GM04503 (cell line): ENCODE measurements at regions not wholly inside any gene's neighbourhood (a gene's known extent, or its start where the extent isn't known, plus 50 kb on each side); places are given as distances from the start of the nearest gene placed in this dataset.

ENCODE experiments used
- DNase-seq: peaks from one replicate; pipeline ENCODE4 v3.0.0-alpha.2; 2012; ENCODE audit warnings: low read depth

DNA sequence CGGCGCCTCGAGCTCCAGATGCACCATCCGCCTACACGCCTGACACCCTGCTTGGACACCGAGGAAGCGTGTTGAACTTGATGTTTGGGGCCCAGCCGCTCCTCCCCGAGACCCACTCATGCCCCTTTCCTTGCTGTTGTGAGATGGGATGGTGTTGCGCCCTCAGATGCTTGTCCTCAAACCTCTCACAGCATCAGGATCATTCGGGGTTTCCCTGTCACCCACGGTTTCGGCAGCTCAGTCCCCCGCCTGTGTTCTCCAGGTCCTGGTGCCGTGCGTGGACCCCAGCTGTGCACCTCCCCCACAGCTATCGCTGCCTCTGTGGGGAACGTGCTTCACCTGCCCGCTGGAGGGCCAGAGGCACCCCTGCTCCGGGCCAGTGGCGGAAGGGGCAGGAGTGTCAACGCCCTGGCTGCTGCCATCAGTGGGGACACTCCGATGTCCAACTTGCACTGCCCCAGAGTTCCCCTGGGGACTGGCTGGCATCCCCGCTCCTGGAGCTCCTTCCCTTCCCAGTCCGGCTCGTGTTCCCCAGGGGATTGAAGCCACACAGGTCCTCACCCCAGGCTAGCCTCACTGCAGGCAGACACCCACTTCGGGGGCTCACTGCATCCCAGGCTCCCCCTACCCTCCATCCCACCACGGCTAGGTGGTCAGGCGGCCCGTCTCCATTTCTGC is 82.3 kb upstream of the ADRA2C start:
- no peak for DNase-seq

- no peak for DNase-seq
Measured at GRCh38 chr4:3683077-3683743, 83.0 kb upstream of the ADRA2C start.

- DNase-seq = no peak
Measured at GRCh38 chr4:3682236-3683076, 83.7 kb upstream of the ADRA2C start.

GRCh38 chr4:3681191-3681590 is 85.0 kb upstream of the ADRA2C start:
- DNase-seq = no peak

DNA sequence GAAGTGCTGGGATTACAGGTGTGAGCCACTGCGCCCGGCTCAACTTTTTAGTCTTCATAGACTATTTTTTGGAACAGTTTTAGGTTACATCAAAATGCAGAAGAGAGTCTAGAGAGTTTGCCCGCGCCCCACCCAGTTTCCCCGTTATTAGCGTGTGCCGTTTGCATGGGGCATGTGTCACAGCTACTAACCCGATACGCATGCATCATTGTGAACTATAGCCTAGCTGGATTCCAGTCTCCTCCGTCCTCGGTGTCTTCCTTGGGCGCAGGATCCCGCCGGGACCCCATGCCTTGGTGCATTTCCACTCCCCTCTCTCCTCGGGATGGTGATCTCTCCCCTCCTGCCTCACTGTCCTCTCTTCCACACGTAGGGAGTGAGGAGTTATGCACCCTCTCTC is 85.5 kb upstream of the ADRA2C start:
- no peak for DNase-seq

DNA sequence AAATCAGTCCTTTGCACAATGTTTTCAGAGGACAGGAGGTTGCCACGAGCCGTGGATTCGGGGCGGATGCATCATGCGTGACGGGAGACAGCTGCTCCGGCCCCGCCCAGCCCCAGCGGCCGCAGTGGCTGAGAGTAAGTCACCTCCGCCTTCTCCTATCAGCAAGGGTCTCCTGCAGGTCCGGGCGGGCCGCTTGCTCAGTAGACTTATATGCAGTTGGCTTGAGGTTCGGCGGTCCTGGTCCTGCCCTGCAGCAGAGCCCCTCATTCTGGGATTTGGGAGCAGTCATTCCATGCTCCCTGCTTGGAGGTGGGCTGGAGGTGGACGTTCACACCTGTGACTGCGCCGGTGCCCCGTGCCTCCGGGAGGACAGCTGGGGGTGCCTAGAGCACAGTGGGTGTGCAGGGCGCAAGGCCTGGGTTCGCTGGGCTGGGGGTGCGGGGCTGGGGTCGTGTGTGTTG is 86.3 kb upstream of the ADRA2C start:
- no peak for DNase-seq

DNA sequence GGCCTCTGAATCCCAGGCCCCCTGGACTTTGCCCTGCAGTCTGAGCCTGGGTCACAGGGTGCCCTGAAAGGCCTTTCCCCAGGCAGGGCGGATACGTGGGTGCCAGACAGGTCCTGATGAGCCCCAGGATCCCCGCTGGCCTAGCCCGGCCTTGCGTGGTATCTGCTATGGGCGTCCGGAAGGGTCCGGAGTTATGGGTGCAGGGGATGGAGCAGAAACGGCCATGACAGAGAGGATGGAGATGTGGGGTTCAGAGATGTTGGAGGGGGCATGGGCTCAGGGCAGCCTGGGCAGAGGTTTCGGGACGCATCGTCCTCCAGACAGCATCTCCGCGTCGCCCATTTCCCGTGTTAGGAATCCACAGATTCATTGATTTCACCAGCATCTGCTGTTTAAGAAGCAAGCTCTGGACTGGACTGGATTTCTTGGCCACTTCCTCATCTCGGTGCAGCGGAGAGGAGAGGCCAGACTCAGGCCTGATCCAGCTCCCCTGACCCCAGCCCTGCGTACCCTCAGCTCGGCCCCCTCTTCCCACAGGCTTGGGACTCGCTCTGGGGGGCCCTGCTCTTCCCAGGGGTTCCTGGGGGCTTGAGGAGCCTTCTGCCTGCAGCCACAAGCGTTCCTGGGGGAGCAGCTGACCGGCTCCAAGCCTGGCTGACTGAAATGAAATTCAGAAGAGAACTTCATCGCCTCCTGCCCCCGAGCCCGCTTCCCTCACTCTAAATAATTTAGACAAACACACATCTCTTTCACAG is 86.9 kb upstream of the ADRA2C start:
- no peak for DNase-seq

- DNase-seq = no peak
Measured at GRCh38 chr4:3677748-3678070, 88.5 kb upstream of the ADRA2C start.

- DNase-seq = no peak
Measured at GRCh38 chr4:3676907-3677747, 89.1 kb upstream of the ADRA2C start.

DNA sequence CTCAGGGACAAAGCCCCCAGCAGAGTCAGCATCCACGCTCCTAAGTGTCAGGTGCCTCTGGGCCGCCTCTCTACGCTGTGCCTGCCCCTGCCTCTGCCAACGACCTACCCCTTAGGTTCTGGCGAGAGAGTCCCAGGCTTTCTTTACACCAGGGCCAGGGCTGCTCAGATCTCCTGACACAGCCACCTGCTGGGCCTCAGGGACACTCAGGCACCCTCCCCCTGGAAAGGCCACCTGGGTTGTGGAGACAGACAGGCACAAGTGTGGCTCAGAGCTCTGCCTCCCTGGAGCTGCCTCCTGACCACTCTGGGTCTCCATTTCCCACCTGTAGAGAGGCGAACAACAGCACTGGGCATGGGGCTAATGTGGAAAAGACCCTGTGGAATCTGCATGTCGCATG is 90.0 kb upstream of the ADRA2C start:
- no peak for DNase-seq

DNA sequence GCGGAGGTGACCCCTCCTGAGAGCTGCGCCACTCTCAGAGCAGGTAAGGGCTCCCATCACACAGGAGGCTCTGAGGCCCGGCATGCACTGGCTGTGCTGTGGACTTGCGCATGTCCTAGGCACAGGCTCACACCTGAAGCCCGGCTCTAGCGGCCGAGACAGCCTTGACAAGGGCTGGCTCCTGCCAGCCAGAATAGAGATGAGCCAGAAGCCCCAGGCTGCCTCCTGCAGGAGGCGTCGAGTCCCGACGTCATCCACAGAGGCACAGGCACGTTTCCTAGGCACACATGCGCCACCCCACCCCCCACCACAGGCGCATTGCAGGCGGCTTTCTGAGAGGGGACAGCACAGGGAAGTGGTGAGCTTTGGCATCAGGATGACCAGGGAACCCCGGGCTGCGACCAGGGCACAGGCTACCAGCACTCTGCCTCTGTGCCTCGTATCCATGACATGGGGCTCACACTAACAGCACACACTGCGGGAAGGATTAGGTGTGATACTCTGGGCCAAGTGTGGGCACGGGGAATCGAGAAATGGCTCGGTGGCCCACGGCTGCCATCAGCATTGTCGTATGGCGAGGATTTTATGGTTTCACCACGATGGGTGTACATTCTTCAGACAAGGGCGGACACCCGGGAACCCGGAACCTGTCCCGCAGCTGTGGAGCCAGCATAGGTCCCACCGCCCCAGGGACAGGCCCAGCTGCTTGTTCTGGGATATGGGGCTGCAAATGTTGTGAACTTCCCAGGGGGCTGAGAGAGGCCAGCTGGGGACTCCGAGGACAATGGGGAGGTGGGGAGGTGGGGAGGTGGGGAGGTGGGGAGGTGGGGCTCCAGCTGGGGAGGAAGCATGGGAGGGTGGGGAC is 90.7 kb upstream of the ADRA2C start:
- DNase-seq = no peak

DNA sequence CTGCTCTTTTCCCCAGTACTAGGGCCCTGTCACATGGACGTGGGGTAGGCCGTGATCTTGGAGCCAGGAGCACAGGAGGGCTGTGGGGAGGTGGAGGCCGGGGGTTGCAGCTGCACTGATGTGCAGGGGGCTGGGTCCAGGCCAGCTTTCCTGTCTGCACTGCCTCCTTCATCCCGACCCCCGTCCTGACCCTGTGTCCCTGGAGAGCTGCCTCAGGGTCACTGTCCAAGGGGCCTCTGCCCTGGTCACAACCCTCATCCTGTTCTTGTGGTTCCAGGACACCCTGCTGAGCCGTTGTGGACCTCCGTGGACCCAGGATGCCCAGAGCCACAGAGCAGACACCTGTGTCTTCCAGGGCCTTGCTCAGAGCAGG is 91.7 kb upstream of the ADRA2C start:
- DNase-seq = no peak

- DNase-seq = no peak
Measured at GRCh38 chr4:3673716-3674478, 92.3 kb upstream of the ADRA2C start.

- no peak for DNase-seq
Measured at GRCh38 chr4:3673176-3673575, 93.0 kb upstream of the ADRA2C start.

DNA sequence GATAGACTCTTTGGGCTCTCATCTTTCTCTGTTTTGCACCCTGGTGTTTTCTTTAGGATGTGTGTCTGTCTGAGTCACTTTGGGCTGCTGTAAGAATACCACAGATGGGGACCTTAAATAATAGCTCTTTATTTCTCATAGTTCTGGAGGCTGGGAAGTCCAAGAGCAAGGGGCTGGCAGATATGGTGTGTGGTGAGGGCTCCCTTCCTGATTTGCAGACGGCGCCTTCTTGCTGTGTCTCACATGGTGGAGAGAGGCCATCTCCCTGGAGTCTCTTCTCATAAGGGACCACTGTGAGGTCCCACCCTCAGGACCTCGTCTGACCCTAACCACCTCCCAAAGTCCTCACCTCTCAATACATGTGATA is 93.7 kb upstream of the ADRA2C start:
- no peak for DNase-seq

DNA sequence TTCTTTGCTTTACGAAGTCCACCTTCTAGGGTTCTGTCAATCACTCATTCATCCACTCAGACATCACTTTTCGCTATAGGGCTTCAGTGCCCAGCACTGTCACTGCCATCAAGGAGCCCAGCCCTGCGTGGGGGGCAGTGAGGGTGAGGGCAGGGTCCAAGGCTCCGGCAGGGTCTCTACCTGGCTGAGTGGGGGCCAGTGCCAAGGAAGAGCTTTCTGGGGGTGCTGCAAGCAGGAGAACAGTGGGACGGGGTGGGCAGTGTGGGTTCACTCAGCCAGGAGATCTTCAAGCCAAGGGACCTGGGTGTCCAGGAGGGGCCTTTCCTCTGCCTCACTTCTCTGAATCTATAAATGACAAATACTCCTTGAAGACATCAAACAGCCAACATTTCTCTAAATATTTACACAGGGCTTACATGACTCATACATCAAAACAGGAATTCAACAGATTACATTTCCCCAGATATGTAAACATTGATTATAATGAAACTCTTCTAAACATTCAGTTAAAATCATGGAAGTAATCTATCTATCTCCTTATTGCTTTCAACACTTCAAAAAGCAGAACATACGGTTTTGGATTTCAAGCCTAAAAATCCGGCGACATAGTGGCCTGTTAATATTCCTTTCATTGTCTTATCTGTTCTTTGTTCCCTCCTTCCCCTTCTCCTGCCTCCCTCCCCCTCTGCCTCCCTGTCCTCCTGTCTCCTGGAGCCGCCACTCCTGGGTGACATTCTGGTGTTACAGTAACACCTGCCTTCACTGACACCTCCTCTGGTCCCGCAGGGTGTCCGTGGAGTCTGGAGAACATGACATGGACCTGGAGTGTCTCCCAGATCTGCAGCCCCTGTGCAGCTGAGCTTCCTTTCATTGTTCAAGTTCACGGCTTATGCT is 94.4 kb upstream of the ADRA2C start:
- DNase-seq = no peak

- DNase-seq = no peak
Measured at GRCh38 chr4:3670521-3671519, 95.4 kb upstream of the ADRA2C start.

DNA sequence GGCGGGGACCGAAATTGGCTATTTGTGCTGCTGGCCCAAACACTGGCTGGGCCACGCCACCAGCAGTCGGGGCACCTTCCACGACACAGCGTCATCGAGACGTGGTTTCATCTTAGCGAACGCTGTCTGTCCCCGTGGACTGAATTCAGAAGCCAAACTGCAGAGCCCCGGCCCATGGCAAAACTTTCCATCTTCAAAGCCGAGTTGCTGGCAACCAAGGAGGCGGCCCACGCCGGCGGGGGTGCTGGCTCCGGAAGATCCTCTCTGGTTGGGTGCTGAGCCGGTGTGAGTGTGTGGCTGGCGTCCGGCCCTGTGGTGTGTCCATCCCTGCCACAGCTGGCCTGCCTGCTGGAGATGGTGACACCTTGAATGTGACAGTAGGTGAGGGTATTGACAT is 96.6 kb upstream of the ADRA2C start:
- no peak for DNase-seq
